GM06990 (cell line): ENCODE measurements at regions not wholly inside any gene's neighbourhood (a gene's known extent, or its start where the extent isn't known, plus 50 kb on each side); places are given as distances from the start of the nearest gene placed in this dataset.

Source experiments
- DNase-seq: peaks from one replicate; pipeline ENCODE4 v3.0.0-alpha.2; 2011; ENCODE audit not compliant: insufficient read length; ENCODE audit errors: extremely low read depth
- H3K27me3 ChIP-seq: replicated peaks from 2 replicates; pipeline ENCODE4 v1.6.0; 2011; ENCODE audit warnings: low read length; ENCODE audit not compliant: control insufficient read depth, insufficient read depth
- H3K36me3 ChIP-seq: 2 replicates; pipeline ENCODE4 v1.5.1; 2011; ENCODE audit warnings: low read length; ENCODE audit not compliant: control insufficient read depth, insufficient read depth
- H3K4me3 ChIP-seq: replicated peaks from 2 replicates; pipeline ENCODE4 v1.5.1; 2011; ENCODE audit warnings: low read depth, mild to moderate bottlenecking, control low read depth, low read length
- TF ChIP-seq, protein P1 (sequence below): IDR thresholded peaks from 2 replicates; pipeline ENCODE4 v1.5.1; 2011; ENCODE audit warnings: low read length, control low read depth, mild to moderate bottlenecking, inconsistent platforms; ENCODE audit not compliant: insufficient read depth, poor library complexity, severe bottlenecking

DNA sequence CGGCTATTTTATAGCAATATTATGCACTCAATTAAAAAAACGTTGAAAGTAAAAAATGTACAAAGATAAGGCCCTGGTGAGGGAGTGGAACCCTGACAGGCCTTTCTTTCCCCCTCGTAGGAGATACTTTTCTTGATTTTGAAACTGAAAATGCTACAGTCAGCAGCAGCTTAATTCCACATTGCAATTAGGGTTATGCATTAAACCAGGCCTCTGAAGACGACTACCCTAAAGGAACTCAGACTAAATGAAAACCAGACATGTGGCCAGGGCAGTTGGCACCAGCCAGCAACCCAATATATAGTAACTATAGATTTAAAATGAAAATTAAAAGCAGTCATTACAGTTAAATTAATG, 463.2 kb upstream of the MAF start:
- H3K27me3 ChIP-seq = no peaks in the 10 kb centered on the region; the same call in 1 of the 2 replicates
- no peaks in the 10 kb centered on the region for H3K36me3 ChIP-seq
- DNase-seq = no peak
- TF ChIP-seq, protein P1, sequence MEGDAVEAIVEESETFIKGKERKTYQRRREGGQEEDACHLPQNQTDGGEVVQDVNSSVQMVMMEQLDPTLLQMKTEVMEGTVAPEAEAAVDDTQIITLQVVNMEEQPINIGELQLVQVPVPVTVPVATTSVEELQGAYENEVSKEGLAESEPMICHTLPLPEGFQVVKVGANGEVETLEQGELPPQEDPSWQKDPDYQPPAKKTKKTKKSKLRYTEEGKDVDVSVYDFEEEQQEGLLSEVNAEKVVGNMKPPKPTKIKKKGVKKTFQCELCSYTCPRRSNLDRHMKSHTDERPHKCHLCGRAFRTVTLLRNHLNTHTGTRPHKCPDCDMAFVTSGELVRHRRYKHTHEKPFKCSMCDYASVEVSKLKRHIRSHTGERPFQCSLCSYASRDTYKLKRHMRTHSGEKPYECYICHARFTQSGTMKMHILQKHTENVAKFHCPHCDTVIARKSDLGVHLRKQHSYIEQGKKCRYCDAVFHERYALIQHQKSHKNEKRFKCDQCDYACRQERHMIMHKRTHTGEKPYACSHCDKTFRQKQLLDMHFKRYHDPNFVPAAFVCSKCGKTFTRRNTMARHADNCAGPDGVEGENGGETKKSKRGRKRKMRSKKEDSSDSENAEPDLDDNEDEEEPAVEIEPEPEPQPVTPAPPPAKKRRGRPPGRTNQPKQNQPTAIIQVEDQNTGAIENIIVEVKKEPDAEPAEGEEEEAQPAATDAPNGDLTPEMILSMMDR = no peak
- H3K4me3 ChIP-seq = no peak overlapping the region

DNA sequence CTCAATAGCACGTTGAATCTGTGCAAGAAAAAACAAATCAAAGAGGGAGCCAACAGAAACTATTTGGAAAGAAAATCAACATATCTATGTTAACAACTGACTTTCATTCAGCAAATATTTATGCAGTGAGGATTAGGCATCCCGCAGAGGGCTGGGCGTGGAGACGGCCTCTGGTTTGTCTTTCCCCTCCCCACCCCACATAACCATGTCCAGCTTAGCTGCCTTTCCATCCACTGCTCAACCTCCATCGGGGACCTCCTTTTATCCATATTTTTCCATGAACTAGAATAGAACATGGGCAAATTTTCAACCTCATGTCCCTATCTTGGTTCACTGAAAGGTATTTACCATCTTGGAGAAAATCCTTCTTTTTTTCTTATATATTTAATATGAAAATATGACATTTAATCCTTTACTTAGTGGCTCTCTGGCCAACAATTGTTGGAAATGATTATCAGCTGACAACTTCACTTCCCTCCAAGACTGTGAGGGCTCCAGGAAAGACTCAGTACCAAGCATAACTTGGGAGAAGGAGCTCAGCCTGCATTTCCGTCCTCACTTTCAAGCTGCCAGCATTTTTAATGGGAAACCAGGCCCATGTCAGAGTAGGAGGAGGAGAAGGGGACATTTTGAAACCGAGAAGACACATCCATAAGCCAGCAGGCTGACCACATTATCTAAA, 462.6 kb upstream of the MAF start:
- TF ChIP-seq, protein P1 = no peak
- no peak for DNase-seq
- Histone ChIP-seq H3K4me3 (no peak overlapping the region), H3K27me3 (no peaks in the 10 kb centered on the region; the same call in 1 of the 2 replicates), H3K36me3 (no peaks in the 10 kb centered on the region)

DNA sequence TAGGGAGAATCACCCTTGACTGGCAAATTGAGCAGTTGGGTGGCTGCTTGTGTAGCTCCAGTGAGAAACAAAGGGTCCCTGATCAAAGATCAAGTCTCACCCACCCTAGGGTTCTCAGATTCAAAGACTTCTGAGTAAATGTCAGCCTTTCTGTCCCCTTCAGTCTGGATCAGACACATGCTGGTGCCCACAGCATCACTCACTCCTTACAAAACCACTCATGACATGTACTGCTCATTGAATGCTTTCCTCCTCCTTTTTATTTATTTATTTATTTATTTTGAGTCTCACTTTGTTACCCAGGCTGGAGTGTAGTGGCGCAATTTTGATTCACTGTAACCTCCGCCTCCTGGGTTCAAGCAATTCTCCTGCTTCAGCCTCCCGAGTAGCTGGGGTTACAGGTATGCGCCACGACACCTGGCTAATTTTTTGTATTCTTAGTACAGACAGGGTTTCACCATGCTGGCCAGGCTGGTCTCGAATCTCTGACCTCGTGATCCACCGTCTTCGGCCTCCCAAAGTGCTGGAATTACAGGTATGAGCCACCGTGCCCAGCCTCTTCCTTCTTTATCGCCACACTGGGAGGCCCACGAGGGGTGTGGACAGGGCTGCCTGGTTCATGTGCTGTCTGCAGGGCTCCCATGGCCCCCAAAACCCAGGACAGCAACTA, 462.0 kb upstream of the MAF start:
- Histone ChIP-seq H3K36me3 (no peaks in the 10 kb centered on the region), H3K27me3 (no peaks in the 10 kb centered on the region; the same call in 1 of the 2 replicates), H3K4me3 (no peak overlapping the region)
- TF ChIP-seq, protein P1 = no peak
- DNase-seq = no peak

DNA sequence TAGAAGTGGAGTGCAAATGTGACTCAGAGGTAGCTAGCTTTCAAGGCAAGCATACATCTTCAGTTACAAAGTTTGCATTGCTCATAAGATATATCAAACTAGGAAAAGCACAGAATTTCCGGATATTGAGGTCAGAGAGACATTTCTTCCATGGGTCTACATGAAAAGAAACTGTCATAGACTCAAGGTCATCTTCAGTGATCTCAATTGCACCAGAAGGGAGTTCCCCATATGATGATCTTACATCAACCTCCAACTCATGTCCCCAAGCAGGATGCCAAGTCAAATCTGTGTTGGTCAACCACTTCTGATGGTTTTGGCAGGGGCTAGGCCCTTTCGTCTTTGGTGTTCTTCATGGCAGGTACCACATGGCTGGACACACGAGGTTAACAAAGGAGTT, 459.9 kb upstream of the MAF start:
- TF ChIP-seq, protein P1 = no peak
- DNase-seq = no peak

DNA sequence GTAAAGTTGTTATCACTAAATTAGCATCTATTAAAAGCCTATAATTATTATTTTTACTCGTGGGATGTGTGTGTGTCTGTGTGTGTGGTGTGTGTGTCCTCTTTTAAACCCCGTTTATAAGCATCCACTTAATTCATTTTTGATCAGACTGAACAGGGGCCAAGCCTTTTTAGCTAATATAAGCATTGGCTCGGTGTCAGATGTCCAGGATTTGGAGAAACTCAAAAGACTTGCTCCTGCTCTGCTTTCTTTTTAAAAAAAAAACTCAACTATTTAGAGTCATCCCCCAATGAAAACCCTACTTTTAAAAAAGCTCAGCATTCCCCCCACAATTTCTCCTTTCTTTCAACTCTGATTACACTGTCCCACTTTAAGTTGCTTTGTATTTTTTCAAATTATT, 459.3 kb upstream of the MAF start:
- Histone ChIP-seq H3K27me3 (no peaks in the 10 kb centered on the region; the same call in 1 of the 2 replicates), H3K4me3 (no peak overlapping the region), H3K36me3 (no peaks in the 10 kb centered on the region)
- TF ChIP-seq, protein P1 = no peak
- DNase-seq = no peak

More for the DNA sequence above, 459.9 kb upstream of the MAF start:
- Histone ChIP-seq H3K27me3 (no peaks in the 10 kb centered on the region; the same call in 1 of the 2 replicates), H3K36me3 (no peaks in the 10 kb centered on the region), H3K4me3 (no peak overlapping the region)
